ENCODE measurements at regions not wholly inside any gene's neighbourhood (a gene's known extent, or its start where the extent isn't known, plus 50 kb on each side); places are given as distances from the start of the nearest gene placed in this dataset.
"Not testable (repeated sequence)": the region's sequence is repeated elsewhere in the genome, so short reads cannot be mapped to it uniquely, and the experiment has no call there.

DNA sequence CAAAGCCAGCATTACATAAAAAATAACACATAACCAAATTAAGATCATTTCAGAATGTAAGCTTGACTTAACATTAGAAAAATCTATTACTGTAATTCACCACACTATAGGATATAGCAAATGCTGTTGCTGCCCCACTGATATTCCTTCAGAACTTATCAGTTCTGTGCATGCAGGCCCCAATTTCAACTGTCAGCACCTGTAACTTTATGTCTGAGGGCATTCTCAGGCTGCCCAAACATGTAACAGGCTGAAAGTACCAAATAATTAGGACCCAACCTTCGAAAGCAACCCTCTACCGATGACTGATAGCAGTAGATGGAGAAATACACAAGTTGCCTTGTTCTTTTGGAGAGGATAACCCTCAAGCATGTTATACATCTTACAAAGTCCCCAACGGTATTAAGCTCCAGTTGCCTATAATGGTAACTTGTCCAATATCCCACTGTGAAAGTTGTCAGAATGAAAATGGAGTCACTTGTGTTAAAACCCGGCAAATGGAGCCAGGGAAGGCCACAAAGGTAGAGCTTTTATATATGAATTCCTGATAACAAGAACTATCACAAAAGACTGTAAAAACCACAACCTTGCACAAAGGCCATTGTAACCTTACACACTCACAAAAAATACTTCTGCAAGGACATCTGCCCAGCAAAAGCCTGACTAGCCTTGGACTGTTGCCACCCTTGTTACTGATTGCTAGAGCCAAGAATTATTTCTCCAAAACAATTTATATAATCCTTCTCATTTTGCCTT is 66.9 kb upstream of the ZNF746 start:
- DNase-seq (ENCODE audit: low read depth) = peak; percentile 30

DNA sequence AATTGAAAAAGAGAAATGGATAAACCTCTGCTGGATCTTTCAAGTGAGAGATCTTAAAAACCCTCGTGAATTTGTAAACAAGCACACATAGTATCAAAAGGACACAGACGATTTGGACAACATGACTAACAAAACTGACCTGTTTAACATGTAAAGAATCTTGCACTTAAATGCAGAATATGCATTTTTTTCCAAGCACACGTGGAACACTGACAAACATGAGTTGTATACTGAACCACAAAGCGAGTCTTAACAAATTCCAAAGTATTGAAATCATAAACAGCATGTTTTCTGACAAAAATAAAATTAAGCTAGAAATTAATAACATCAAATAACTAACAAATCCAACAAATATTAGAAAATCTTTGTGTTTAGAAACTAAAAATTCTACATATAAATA is 65.0 kb upstream of the ZNF746 start:
- no peak for DNase-seq (ENCODE audit: low read depth)

DNA sequence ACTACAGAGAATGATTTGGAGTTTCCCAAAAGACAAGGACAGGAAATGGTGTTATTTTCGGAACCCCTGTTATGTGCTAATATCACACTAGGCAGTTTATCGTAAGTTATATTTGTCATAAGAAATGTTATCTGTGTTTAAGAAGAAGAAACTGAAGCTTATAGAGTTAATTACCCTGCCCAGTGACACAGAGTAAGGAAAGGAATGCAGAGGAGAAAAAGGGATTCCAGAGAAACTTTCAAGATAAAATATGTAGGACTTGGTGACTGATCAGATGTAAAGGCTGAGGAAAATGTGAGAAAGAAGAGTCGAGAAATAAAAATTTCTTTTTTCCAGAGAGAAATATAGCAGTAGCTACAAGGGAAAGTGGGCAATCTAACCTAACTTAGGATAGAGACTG is 63.5 kb upstream of the ZNF746 start:
- DNase-seq (ENCODE audit: low read depth) = no peak

DNA sequence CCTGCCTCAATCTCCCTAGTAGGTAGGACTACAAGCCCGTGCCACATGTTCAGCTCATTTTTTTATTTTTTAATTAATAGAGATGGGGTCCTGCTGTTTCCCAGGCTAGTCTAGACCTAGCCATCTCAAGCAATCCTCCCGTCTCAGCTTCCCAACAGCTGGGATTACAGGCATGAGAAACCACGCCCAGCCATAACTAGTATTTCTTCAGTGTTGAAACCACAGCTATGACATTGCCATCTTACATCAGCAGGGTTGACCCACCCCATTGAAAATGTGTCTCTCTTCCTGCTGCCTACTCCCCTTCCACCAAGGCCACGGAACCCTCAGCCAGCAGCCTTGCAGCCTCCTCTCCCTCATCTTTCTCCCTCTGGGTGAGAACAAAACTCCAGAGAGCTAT is 62.1 kb upstream of the ZNF746 start:
- peak; percentile 16 for DNase-seq (ENCODE audit: low read depth)

DNA sequence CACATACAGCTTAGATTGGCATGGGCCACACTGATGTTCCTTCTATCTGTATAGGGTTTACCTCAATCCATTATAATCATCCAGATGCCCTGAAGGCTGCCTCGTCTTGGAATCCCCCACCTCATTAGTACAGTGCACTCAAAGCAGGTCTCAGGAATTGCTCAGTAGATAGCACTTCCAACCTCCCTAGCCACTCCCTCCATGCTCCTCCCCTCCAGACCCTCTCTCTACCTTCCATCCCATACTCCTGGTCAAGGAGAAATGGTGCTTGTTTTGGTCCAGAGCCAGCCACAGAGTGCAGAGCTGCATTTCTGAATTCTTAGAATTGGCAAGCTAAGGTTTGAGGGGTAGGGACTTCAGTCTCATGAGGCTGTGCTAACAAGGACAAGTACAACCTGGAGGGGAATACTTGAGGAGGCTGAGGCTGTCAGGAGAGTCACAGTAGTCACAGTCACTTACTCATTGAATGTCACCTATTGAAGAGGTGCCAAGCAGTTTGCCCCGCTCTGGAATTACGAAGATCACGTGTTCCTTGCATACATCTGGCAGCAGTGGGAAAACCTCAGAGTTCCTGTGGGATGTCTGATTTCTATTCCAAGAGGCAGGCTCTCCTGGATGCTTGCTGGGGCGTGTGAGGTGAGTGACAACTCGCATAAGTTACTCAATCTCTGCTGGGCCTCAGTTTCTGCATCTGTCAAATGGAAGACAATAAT is 60.7 kb upstream of the ZNF746 start:
- peak; percentile 53 for DNase-seq (ENCODE audit: low read depth)

DNA sequence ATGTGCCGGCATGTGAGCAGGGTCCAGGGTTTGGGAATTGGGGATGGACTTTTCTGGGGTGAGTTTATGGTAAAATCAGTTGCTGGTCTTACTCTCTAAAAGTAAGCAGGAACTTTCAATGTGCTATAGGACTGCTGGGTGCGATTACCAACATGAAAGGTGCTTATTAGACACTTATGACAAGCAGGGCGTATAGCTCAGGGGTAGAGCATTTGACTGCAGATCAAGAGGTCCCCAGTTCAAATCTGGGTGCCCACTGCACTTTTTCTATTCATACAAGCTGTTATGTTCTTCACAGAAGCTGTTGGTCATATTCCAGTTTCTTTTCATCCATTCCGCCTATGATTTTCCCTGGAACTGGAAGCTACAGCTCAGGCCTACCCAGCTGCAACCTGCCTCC is 58.9 kb upstream of the ZNF746 start:
- not testable (repeated sequence) for DNase-seq (ENCODE audit: low read depth)

DNA sequence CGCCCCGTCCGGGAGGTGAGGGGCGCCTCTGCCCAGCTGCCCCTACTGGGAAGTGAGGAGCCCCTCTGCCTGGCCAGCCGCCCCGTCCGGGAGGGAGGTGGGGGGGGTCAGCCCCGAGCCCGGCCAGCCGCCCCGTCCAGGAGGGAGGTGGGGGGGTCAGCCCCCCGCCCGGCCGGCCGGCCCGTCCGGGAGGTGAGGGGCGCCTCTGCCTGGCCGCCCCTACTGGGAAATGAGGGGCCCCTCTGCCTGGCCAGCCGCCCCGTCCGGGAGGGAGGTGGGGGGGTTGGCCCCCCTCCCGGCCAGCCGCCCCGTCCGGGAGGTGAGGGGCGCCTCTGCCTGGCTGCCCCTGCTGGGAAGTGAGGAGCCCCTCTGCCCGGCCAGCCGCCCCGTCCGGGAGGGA is 57.2 kb upstream of the ZNF746 start:
- not testable (repeated sequence) for DNase-seq (ENCODE audit: low read depth)

DNA sequence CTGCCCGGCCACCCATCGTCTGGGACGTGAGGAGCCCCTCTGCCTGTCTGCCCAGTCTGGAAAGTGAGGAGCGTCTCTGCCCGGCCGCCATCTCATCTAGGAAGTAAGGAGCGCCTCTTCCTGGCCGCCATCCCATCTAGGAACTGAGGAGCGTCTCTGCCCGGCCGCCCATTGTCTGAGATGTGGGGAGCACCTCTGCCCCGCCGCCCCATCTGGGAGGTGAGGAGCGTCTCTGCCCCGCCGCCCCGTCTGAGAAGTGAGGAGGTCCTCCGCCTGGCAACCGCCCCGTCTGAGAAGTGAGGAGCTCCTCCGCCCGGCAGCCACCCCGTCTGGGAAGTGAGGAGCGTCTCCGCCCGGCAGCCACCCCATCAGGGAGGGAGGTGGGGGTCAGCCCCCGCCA is 56.4 kb upstream of the ZNF746 start:
- not testable (repeated sequence) for DNase-seq (ENCODE audit: low read depth)

DNA sequence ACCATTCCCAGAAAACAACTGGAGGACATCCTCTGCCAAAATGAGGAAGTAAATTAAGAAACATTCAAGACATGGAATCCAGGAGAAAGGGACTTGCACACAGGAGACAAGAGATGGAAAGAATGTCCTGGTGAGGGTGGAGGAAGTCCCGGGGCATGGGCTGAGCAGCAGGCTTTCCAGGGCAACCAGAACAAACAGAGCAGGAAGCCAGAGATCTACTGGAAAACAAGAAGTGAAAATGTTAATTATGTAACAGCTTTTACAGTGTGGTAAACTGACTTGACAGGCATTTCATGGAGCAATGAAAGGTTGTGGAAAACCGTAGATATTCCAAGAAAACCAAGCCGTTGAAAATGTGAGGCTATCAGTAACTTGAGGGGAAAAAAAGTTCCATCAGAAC is 55.2 kb upstream of the ZNF746 start:
- DNase-seq (ENCODE audit: low read depth) = no peak

Data from renal cortical epithelial cell (primary cell).